HEK293 (cell line): ENCODE measurements at regions not wholly inside any gene's neighbourhood (a gene's known extent, or its start where the extent isn't known, plus 50 kb on each side); places are given as distances from the start of the nearest gene placed in this dataset.

Experiments used
- CTCF ChIP-seq: fragments of 450-650 bp; formaldehyde crosslinking; IDR thresholded peaks from 2 replicates; pipeline ENCODE4 v1.5.1; 2016; ENCODE audit warnings: missing biosample characterization, missing genetic modification characterization
- KLF8 ChIP-seq: fragments of 450-650 bp; formaldehyde crosslinking; IDR thresholded peaks from 2 replicates; pipeline ENCODE4 v1.5.1; 2016; ENCODE audit warnings: missing biosample characterization, missing genetic modification characterization
- SETDB1 ChIP-seq: IDR thresholded peaks from one replicate; pipeline ENCODE4 v1.6.1; 2017; ENCODE audit warnings: mild to moderate bottlenecking, low read length, moderate library complexity, mixed read lengths; ENCODE audit not compliant: insufficient read length
- TCF7L2 ChIP-seq: IDR thresholded peaks from 2 replicates; pipeline ENCODE4 v1.6.1; 2011; ENCODE audit warnings: low read depth, mild to moderate bottlenecking, inconsistent platforms, low read length, moderate library complexity, borderline replicate concordance
- ZFP37 ChIP-seq: fragments of 450-650 bp; formaldehyde crosslinking; IDR thresholded peaks from 2 replicates; pipeline ENCODE4 v1.5.1; 2016; ENCODE audit warnings: missing biosample characterization, missing genetic modification characterization
- ZNF175 ChIP-seq: fragments of 450-650 bp; formaldehyde crosslinking; IDR thresholded peaks from 2 replicates; pipeline ENCODE4 v1.5.1; 2016; ENCODE audit warnings: missing biosample characterization, missing genetic modification characterization
- ZNF362 ChIP-seq: fragments of 450-650 bp; formaldehyde crosslinking; IDR thresholded peaks from 2 replicates; pipeline ENCODE4 v1.5.1; 2016; ENCODE audit warnings: missing biosample characterization, missing genetic modification characterization
- ZNF558 ChIP-seq: fragments of 450-650 bp; formaldehyde crosslinking; IDR thresholded peaks from 2 replicates; pipeline ENCODE4 v1.5.1; 2016; ENCODE audit warnings: missing biosample characterization, missing genetic modification characterization
- ZNF704 ChIP-seq: fragments of 450-650 bp; formaldehyde crosslinking; IDR thresholded peaks from 2 replicates; pipeline ENCODE4 v1.5.1; 2016; ENCODE audit warnings: missing biosample characterization, missing genetic modification characterization

- TF ChIP-seq ZNF558 (tag by site-specific recombination) (no peak), TCF7L2 (no peak), CTCF (no peak), ZNF362 (no peak), ZFP37 (no peak), ZNF175 (no peak), SETDB1 (no peak), KLF8 (tag by site-specific recombination) (no peak), ZNF704 (tag by site-specific recombination) (no peak)
Measured at GRCh38 chr3:86654806-86655460, 336.0 kb downstream of the VGLL3 start.
